DMS79 treated with DMSO at 0.1 percent for 48 hours (cell line): ENCODE measurements at regions not wholly inside any gene's neighbourhood (a gene's known extent, or its start where the extent isn't known, plus 50 kb on each side); places are given as distances from the start of the nearest gene placed in this dataset.
"Not testable (repeated sequence)": the region's sequence is repeated elsewhere in the genome, so short reads cannot be mapped to it uniquely, and the experiment has no call there.

Experiments used
- DNase-seq: peaks from one replicate; lab custom pipeline; 2025; lab: John Stamatoyannopoulos, UW

DNA sequence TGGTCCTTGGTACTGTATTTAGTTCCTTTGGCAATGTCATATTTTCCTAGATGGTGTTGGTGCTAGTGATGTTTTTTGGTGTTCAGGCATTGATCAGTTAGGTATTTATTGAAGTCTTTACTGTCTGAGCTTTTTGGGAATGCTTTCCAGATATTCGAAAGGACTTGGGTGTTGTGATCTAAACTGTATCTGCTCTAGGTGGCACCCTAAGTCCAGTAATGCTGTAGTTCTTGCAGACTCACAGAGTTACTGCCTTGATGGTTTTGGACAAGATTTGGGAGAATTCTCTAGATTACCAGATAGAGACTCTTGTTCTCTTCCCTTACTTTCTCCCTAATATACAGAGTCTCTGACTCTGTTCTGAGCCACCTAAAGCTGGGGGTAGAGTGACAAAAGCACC, 513.6 kb upstream of the PITX2 start:
- DNase-seq, result no peak

DNA sequence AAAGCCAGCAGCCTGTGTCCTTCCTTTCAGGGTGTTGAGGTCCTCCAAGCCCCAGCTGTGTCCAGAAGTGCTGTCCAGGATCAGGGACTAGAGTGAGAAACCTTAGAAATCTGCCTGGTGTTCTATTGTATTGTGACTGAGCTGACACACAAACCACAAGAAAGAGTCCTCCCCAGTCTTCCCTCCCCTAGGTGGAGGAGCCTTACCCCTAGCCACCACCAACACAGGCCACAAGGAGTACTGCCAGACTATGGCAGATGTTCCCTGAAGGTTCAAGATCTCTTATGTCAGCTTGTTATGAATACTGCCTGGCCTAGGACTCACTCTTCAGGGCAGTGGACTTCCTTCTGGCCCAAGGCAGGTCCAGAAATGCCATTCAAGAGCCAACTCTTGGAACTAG, 514.1 kb upstream of the PITX2 start:
- no peak for DNase-seq

DNA sequence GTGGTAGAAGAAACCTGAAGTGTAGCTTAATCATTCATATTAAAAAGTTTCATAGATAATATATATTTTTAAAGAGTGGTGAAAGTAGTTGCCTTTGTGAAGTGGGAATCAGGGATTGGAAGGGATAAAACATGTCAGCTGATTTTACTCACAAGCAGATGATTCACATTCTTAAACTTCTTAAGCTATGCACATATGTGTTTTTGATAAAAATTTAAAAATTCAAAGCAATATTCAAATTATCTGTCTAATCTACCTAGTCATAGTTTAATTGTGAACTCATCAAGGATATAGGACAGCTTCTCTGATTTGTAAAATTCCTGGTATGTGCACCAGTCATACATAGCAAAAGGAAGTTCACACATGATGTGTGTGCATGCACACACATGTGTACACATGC, 520.6 kb upstream of the PITX2 start:
- no peak for DNase-seq

DNA sequence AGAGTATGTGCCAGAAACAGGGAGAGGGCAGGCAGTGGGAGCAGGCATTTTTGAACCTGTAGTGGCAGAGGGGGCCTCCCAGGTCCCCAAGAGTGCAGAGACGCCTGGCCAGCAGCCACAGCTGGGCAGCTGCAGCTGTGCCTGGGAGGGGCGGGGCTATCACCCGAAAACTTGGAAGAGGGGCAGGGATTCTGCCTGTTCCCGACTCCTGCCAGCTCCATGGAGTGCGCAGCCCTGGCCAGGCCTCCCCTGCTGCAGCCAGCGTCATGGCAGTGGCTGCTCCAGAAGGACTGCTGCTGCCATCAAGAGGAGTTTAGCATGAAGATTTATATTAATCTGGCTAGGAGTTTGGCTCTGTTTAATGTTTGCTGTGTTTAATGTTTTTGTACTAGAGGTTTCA, 532.1 kb upstream of the PITX2 start:
- no peak for DNase-seq

DNA sequence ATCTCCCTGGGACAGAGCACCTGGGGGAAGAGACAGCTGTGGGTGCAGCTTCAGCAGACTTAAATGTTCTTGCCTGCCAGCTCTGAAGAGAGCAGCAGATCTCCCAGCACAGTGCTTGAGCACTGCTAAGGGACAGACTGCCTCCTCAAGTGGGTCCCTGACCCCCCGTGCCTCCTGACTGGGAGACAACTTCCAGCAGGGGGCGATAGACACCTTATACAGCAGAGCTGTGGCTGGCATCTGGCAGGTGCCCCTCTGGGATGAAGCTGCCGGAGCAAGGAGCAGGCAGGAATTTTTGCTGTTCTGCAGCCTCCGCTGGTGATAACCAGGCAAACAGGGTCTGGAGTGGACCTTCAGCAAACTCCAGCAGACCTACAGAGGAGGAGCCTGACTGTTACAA, 541.7 kb upstream of the PITX2 start:
- not testable (repeated sequence) for DNase-seq

DNA sequence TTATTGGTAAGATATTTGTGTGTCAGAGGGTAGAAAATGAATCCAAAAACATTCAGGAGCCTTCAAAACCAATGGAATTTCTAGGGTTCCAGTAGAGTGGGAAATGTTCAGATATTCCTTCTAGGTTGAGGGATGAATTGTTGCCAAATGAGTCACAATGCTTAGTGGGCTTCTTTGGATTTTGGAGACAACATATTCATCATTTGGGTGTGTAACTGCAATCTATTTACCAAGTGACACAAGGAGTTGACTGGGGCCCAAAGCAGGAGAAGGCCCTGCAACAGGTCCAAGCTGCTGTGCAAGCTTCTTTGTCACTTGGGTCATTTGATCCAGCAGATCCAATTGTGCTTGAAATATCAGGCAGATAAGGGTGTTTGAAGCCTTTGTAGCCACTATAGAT, 551.5 kb upstream of the PITX2 start:
- DNase-seq, result no peak

DNA sequence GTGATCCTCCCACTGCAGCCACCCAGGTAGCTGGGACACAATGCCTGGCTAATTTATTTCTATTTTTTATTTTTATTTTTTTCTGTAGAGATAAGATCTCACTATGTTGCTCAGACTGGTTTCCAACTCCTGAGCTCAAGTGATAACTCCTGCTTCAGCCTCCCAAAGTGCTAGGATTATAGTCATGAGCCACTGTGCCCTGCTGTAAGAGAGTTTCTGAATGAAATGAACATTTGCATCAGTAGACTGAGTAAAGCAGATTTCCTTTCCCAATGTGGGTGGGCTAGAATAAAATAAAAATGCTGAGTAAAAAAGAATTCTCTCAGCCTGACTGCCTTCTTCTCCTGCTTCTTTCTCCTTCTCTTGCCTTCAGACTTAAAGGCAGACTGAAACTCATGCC, 555.4 kb upstream of the PITX2 start:
- DNase-seq, result no peak

DNA sequence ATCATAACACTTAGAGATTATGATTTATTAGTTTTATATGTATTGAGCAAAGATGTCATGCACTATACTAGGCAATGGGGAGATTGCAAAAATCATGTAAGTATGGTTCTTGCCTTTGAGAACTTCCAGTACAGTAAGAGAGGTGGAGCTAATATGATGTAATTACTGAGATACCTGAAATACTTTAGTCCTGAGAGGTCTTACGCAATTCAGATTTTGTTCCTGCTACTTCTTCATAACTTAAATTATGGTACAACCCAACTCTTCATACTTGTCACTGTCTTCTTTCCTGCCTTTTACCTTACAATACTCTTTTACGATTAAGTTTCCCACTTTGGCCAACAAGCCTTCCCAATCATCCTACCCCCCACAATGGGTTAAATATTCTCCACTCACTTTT, 564.2 kb upstream of the PITX2 start:
- no peak for DNase-seq

DNA sequence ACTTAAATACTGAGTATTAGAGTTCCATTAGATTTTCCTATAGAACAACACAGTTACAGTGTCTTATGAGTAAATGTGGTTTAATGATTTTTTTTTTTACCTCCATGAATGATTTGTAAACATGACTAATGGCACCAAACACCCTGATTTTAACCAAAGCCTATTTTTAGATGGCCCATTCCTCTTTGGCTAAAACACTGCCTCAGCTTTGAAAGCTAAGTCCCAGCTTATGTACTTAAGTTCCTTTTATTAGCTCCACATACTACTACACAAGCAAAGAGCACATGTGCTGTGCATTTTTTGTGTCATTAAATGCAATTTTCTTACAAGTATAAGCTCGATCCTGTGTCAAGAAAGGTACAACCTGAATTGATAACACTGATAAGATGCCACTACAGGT, 575.6 kb upstream of the PITX2 start:
- DNase-seq, result no peak

DNA sequence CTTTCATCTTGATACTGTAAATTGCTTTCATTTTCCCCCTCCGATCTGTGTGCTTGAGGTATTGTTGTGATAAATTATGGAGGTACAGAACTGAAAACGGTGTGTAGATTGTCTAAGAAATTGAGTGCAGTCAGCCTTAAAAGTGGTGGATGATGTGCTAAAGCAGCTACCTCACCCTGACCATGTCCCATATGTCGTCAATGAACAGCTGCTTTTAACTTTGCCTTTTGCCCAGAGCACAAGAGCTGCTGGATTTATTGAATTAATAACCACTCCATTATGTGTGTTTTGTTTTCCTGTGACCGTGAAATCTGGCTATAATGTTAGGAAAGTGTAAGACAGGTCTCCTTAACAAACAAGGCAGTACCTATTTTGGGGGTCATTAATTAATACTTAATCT, 581.9 kb upstream of the PITX2 start:
- DNase-seq, result no peak

DNA sequence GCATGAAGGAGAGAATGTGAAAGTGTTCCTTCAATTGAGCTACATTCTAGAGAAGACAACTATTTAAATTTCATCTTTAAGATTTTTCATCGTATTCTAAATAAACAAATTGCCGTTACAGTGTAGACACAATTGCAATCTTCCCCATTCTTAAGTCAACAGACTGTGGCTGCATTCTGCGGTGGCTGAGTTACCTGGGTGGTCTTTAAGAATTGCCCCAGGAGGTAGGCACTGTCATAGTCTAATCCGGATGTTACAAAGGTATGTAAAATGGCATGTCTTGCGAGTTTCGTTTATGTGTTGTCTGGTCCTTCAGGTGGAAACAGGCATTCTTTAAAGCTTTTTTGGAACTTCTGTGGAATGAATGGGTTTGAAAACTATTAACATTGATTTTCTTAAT, 586.1 kb upstream of the PITX2 start:
- DNase-seq, result no peak

DNA sequence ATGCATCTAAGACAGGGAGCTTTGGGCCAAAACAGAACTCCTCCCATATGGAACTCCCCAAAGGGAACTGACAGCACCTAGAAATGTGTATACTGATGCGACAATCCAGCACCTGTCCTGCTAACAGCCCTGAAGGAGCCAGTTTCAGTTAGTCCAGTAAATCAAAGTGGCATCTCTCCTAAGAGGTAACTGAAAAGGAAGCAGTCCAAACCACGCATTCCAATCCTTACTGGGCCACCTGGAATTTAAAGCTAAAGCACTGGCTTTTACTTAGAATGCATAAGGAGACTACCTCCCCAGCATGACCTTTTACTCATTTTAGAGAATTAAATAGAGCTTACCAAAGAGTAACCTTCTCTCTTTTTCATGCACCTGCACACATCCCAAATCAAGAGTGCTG, 586.8 kb upstream of the PITX2 start:
- no peak for DNase-seq

DNA sequence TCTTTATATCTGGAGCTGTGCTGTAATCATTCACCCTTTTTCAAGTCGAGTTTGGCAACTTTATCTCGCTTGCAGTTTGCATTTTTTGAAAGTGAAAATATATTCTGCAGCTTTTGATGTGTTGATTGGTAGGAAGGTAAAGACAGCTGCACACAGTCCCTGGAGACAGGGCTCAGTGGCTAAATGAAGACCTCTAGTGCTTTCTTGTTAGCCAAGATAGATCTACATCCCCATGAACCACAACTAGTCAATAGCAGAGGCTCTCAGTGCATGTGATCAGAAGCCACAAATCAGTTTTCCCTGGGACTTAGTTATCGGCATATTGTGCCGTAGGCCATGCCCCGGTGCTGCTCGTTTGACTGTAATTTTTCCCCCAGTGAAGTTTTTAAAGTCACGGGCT, 587.7 kb upstream of the PITX2 start:
- DNase-seq, result no peak

DNA sequence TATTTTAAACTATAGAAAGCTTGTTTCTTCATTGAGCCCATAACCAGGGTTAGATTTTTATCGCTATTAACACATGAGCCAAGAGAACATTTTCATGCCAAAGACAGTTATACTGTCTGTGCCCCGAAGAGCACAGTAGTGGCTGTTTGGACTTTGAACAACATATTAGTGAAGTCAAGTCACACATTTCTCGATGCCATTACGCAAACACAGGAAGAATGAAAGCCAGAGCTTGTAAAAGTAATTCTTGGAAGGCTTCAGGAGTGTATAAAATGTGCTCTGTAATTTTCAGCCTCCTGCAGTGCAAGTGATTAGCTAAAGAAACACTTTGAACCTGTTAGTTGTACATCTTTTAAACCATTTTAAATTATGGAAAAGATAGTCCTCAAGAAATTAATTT, 590.7 kb upstream of the PITX2 start:
- DNase-seq, result no peak

DNA sequence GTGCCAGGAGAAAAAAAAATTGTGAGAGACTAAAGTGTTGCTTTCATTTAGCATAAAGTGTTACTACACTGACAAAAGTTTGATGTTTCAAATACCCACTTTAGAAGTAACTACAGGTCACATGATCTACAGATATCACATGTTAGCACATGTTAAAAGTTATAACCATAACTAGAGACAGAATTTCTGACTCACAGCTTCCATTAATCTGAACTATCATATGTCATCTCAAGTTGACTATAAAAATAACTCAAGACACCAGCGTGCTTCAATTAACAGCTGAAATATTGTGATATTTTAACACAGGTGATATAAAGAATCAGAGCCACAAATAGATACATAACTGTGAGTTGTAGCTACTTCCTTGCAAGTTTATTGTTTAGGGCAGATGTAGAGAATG, 591.5 kb upstream of the PITX2 start:
- DNase-seq, result no peak

DNA sequence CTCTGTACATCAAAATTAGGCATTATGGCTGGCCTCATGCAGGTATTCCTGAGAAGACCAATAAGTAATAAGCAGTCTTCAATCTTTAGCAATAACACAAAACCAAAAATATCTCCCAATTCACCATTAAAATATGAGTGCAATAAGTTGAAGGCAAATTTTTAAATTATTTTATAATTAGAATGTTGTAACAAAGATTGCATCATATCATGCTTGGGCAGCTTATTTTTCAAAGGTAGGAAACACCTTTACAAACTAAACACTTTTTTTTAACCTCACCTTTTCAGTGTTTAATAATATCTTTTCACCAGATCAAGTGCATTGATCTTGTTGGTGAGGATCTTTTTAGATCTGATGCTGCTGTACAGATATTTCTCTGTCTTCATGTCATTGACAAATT, 592.9 kb upstream of the PITX2 start:
- no peak for DNase-seq

DNA sequence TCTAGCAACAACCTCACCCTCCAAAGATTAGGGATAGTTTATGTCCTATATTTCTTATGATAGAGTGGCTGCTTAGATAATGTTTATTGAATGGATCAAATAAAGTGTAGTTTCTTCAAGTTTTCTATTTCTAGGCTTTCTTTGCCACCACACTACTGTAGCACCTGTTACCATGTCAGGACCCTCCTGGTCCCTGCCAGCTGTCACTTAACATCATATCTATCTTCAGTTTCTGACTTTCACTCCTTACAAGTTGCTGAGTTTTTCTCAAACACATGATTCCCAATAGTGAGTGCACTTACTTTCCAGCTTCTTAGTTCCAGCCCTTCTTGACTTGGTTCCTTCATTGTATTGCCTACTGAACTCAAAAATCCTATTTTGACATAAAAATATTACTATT, 593.9 kb upstream of the PITX2 start:
- DNase-seq, result no peak

DNA sequence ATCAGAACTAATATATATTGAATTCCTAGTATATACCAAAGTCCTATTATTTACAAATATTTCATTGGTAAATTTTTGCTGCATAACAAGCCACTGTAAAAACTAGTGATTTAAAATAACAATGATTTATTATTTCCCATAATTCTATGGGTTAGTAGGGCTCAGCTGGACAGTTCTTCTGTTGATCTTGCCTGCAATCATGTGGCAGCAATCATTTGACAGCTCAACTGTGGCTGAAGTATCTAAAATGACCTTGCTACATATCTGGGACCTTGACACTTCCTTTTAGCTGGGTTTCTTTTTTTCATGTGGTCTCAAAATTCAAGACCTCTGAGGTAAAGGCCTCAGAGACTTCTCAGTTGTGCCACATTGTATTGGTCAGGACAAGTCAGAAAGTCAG, 598.5 kb upstream of the PITX2 start:
- DNase-seq, result no peak

DNA sequence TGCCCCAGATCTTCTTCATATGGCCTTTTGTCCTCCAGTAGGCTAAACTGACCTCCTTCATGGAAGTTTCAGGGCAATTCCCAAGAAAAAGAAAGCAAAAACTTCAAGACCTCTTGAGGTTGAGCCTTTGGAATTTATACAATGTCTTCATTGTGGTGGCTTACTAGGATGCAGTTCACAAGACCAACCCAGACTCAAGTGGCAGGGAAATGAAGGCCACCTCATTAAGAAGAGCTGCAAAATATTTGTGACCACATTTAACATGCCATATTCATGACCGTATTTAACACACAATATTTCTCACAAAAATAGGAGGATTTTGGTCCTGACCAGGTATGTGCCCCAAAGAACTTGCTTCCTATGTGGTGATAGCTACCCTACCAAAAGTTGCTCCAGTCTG, 605.5 kb upstream of the PITX2 start:
- no peak for DNase-seq

DNA sequence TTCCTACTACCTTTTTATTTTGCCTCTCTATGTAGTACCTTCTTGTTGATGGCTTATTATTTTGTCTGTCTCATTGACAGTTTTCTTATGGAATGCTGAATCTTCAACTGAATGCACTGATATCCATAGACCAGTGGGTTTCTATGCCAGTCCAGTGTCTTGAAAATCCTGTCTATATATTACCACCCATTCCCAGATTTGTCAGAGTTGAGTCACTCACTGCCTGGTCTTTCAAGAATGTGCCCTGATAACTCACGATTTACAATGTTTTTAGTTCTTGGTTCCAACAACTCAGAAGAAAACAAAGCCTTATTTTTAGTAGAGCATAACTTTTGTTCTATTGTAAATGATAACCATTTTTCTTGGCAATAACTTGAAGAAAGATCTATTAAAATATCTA, 606.0 kb upstream of the PITX2 start:
- no peak for DNase-seq

DNA sequence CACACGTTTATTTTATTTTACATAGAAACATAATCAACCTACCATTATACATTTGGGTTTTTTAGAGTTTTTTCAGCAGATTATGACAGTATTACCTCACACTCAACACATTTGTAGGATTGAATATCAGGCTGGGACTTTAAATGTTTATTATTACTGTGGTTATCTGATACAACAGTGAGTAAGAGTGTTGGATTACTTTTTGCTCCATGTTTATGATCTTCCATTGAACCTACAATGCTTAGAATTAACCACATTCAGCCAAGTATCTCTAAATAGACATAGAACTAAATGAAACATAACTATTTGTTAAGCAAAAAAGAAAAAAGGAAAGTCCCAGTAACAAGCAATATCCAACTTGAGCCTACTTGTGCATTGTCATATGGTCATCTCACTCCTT, 607.4 kb upstream of the PITX2 start:
- DNase-seq, result no peak

DNA sequence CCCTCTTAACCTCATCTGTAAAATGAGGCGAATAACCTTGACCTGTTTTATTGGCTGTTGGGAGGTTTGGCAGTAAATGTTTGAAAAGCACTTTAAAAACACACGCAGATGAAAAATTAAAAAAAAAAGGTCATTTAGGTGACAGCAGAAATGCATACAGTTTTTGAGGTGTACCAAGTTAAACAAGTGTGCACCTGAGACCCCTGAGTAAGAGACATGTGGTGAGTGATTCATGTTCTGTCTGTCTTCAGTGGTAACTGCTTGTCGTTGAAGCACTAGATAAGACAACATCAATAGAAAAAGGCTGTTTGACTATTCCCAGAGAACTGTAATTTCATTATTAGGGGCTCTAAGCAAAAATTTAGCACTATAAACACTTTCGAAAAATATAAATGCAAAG, 608.4 kb upstream of the PITX2 start:
- DNase-seq, result no peak

DNA sequence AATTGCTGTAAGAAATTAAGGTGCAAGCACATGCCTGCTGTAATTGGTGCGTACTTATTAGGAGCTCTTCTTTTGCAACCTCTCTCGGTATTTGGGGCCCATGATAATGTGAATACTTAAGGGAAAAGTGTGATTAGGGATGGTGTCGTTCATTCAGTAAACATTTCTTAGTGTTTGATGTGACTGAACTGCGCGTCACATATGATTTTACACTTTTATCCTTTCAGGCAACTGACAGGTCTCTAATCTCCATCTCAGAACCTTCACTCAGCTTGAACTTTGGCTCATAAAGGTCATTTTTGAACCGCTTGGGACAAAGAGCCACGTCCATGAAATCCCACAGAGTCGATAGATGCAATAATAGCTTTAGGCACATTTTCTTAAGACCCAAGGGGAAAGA, 612.1 kb upstream of the PITX2 start:
- DNase-seq, result no peak

DNA sequence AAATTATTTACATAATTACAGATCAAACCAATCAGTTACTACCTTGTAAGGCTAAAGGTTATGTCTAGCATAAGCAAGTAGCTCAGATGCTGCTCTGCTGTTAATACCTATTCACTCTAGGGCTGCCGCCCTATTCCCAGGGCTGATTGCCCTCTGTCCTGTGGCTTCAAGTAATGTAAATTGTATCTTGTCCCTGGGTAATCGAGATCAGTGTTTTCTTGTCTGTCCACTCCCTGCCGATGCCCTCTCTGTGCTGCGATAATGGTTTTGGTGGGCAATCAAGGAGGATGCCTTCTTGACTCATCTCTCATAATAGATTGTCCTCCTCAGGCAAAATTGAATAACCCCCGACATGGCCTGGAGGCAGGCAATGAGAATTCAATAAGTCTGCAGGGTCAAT, 641.0 kb upstream of the PITX2 start:
- no peak for DNase-seq

DNA sequence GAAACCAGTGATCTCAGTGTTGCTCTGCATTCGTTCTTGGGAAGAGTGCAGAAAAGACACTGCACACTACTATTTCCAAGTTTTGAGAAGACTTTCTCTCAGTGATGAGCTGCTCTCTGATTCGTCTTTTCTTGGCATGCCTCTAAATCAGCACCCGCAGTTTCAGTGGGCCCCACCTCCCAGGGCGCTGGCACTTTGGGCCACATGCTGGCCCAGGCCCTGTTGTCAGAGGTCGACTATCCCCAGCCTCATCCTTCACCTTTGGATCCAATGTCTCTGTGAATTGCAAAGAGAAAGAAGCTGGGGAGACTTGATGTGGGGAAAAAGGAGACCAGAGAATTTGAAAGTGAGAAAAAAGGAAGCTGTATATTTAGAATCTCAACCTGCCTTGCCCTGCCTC, 644.1 kb upstream of the PITX2 start:
- no peak for DNase-seq

DNA sequence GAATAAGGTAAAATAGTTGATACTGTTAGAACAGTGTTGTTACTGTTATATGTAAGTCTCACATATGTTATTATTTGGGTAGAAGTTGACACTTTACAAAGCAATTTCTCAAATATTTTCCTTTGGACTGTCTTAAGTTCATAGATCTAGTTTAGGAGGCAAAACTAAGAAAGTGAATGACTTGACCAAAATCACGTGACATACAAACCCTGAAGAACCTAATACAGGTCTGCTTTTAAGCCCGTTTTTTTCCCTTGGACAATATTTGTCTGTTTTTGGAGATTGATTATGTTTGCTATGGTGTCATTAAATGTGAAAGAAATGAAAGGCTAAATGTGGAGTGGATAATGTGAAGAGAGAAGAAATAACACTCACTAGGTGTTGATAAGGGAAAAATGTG, 644.9 kb upstream of the PITX2 start:
- DNase-seq, result no peak
